ENCODE measurements at regions not wholly inside any gene's neighbourhood (a gene's known extent, or its start where the extent isn't known, plus 50 kb on each side); places are given as distances from the start of the nearest gene placed in this dataset.

- TF ChIP-seq, protein P1, sequence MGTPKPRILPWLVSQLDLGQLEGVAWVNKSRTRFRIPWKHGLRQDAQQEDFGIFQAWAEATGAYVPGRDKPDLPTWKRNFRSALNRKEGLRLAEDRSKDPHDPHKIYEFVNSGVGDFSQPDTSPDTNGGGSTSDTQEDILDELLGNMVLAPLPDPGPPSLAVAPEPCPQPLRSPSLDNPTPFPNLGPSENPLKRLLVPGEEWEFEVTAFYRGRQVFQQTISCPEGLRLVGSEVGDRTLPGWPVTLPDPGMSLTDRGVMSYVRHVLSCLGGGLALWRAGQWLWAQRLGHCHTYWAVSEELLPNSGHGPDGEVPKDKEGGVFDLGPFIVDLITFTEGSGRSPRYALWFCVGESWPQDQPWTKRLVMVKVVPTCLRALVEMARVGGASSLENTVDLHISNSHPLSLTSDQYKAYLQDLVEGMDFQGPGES (IDR thresholded peaks at IDR 0.05; ENCODE audit: low read depth, low read length) = no peak
- TF ChIP-seq GABPA (IDR thresholded peaks at IDR 0.05; ENCODE audit: low read depth) = no peak
- WGBS (ENCODE audit: low lambda C conversion rate) = no CpG with 5 or more reads among the region's 14 CpGs
- Histone ChIP-seq H3K4me2 (no peak overlapping the region), H3K4me1 (ENCODE audit: control insufficient read depth in 1 of 2, insufficient read depth in 2 of 2, low read depth in 1 of 2, low read length in 1 of 2) (peaks cover 0 to 35% of the 10 kb centered on the region in 2 experiments; a peak in 1 of 4 replicates), H3F3A (replicated peaks; ENCODE audit: insufficient read depth) (no peaks in the 10 kb centered on the region), H3K27ac (ENCODE audit: low read depth in 2 of 2, low read length in 1 of 2) (no peak overlapping the region), H3K9ac (no peak overlapping the region), H3K9me3 (no peaks in the 10 kb centered on the region), H3K9me2 (no peaks in the 10 kb centered on the region), H2AFZ (ENCODE audit: low read depth) (no peak overlapping the region), H3K27me3 (ENCODE audit: insufficient read depth) (no peaks in the 10 kb centered on the region), H4K20me1 (ENCODE audit: insufficient read depth) (no peaks in the 10 kb centered on the region), H3K4me3 (ENCODE audit: low read depth in 2 of 2, low read length in 1 of 2) (no peak overlapping the region), H3K79me2 (ENCODE audit: insufficient read depth) (no peaks in the 10 kb centered on the region), H3K36me3 (replicated peaks in 1 of 2; ENCODE audit: control insufficient read depth in 1 of 2, insufficient read depth in 2 of 2, low read length in 1 of 2) (no peaks in the 10 kb centered on the region)
- POLR2A ChIA-PET = no interaction called here
- peak; percentile 58 for DNase-seq
- CTCF ChIA-PET = interaction anchor here (2.4 kb wide), 1 partner anchor 396 kb away, joined by 8 read pairs; no protein-coding TSS in a partner anchor
Measured at GRCh38 chr6:170227521-170227983, 63.3 kb downstream of the DLL1 start.

- Histone ChIP-seq H3K36me3 (replicated peaks in 1 of 2; ENCODE audit: control insufficient read depth in 1 of 2, insufficient read depth in 2 of 2, low read length in 1 of 2) (no peaks in the 10 kb centered on the region), H3K9me2 (no peaks in the 10 kb centered on the region), H2AFZ (ENCODE audit: low read depth) (no peak overlapping the region), H3K4me3 (ENCODE audit: low read depth in 2 of 2, low read length in 1 of 2) (no peak overlapping the region), H3K4me2 (no peak overlapping the region), H3F3A (replicated peaks; ENCODE audit: insufficient read depth) (no peaks in the 10 kb centered on the region), H3K27me3 (ENCODE audit: insufficient read depth) (no peaks in the 10 kb centered on the region), H3K27ac (ENCODE audit: low read depth in 2 of 2, low read length in 1 of 2) (no peak overlapping the region), H3K4me1 (ENCODE audit: control insufficient read depth in 1 of 2, insufficient read depth in 2 of 2, low read depth in 1 of 2, low read length in 1 of 2) (peaks cover 0 to 26% of the 10 kb centered on the region in 2 experiments; a peak in 1 of 4 replicates), H3K79me2 (ENCODE audit: insufficient read depth) (no peaks in the 10 kb centered on the region), H3K9me3 (no peaks in the 10 kb centered on the region), H4K20me1 (ENCODE audit: insufficient read depth) (no peaks in the 10 kb centered on the region), H3K9ac (no peak overlapping the region)
- POLR2A ChIA-PET = no interaction called here
- WGBS (ENCODE audit: low lambda C conversion rate) = 52% methylated on average over 9 of the region's 9 CpGs
- no peak for DNase-seq
- CTCF ChIA-PET = interaction anchor here (1.7 to 2.4 kb wide), 2 partner anchors 219 to 395 kb away, joined by 4 to 8 read pairs; no protein-coding TSS in a partner anchor
- no peak for TF ChIP-seq MXI1 (IDR thresholded peaks at IDR 0.05; ENCODE audit: low read depth, low read length)
- TF ChIP-seq, protein P1 (IDR thresholded peaks at IDR 0.05; ENCODE audit: low read depth, low read length) = no peak
- TF ChIP-seq NRF1 (IDR thresholded peaks at IDR 0.05; ENCODE audit: low read depth, low read length) = no peak
- no peak for TF ChIP-seq RXRA (IDR thresholded peaks at IDR 0.05; ENCODE audit: borderline replicate concordance, low read depth)
- no peak for TF ChIP-seq CHD2 (IDR thresholded peaks at IDR 0.05; ENCODE audit: low read length, partially characterized antibody)
- no peak for TF ChIP-seq FOXJ3 (CRISPR knock-in tag; IDR thresholded peaks at IDR 0.05)
- TF ChIP-seq ELF1 (IDR thresholded peaks at IDR 0.05) = no peak
- no peak for TF ChIP-seq GABPA (IDR thresholded peaks at IDR 0.05; ENCODE audit: low read depth)
- TF ChIP-seq POLR2AphosphoS5 (IDR thresholded peaks at IDR 0.05; ENCODE audit: low read depth, low read length) = no peak
- TF ChIP-seq TEAD4 (IDR thresholded peaks at IDR 0.05; ENCODE audit: borderline replicate concordance, insufficient read depth) = no peak
- no peak for TF ChIP-seq NFIC (IDR thresholded peaks at IDR 0.05; ENCODE audit: borderline replicate concordance)
- no peak for TF ChIP-seq TAF1 (IDR thresholded peaks at IDR 0.05; ENCODE audit: borderline replicate concordance, low read depth, low read length)
- no peak for TF ChIP-seq MEF2A (IDR thresholded peaks at IDR 0.05; ENCODE audit: borderline replicate concordance, low read depth)
- TF ChIP-seq RCOR1 (IDR thresholded peaks at IDR 0.05; ENCODE audit: low read length) = no peak
- TF ChIP-seq, protein P2, sequence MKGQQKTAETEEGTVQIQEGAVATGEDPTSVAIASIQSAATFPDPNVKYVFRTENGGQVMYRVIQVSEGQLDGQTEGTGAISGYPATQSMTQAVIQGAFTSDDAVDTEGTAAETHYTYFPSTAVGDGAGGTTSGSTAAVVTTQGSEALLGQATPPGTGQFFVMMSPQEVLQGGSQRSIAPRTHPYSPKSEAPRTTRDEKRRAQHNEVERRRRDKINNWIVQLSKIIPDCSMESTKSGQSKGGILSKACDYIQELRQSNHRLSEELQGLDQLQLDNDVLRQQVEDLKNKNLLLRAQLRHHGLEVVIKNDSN (IDR thresholded peaks at IDR 0.05; ENCODE audit: borderline replicate concordance, low read depth) = no peak
- no peak for TF ChIP-seq SMC3 (IDR thresholded peaks at IDR 0.05; ENCODE audit: low read depth, low read length)
Measured at GRCh38 chr6:170226647-170227046, 64.2 kb downstream of the DLL1 start.

Measured in SK-N-SH (cell line).